SW480 (cell line): ENCODE measurements at regions not wholly inside any gene's neighbourhood (a gene's known extent, or its start where the extent isn't known, plus 50 kb on each side); places are given as distances from the start of the nearest gene placed in this dataset.
"Not testable (repeated sequence)": the region's sequence is repeated elsewhere in the genome, so short reads cannot be mapped to it uniquely, and the experiment has no call there.

ENCODE experiments used
- DNase-seq: peaks from one replicate; pipeline ENCODE4 v3.0.0-alpha.2; 2016; ENCODE audit warnings: low spot score

DNA sequence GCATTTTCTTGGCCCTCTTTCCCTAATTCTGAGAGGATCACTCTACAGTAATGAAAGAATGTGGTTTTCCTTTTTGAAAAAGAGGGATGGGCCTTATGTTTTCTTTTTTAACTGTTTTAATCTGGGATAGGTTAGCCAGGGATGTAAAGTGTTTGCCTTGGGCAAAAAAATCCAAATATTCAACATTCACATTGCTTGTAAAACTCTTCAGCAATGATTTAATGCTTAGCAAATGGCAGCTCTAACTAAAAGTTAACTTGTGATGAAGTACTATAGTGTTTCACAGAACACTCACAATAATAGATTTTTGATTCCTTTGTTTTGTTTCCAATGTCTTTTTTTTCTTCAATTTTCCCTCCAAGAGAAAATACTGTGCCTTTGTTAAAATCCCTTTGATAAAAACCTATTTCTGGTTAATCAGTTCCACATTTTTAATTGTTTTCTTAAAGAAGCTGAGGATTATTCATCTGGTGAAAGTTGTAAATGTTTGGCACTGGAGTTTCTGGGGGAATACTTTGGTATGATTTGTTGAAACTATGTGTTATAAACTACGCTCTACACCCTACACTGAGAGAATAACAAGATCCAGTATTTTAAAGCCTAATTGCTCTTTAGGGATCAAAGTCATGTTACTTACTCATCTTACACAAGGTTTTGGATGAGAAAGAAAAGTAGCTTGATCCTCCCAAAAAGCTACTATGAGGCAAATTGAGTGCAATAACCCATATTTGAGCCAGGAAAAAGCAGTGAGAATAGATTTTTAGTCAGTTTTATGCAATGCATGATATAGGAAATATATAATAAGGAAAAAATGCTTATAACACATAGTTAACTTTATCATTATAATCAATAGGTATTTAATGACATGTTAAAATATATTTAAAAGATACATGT, 335.8 kb downstream of the EPHA7 start:
- DNase-seq = no peak

DNA sequence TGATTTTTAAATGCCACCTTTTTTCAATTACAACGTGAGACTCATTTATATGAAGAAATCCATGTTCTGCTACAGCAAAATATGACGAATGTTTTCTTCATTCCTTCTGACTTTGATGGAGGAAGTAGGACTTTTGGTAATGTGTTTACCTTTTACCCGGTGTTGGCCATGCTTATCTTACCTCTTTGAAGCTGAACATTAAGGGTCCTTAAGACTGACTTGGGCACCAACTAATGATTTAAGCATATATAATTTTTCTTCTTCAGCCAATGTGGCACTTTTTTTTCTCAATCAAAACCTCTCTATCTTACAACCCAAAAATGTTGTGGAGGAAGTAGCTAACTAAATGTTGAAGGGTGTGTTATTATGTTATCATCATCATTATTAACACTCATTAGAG, 337.5 kb downstream of the EPHA7 start:
- no peak for DNase-seq

- DNase-seq = no peak
Measured at GRCh38 chr6:93079061-93079460, 340.3 kb downstream of the EPHA7 start.

DNA sequence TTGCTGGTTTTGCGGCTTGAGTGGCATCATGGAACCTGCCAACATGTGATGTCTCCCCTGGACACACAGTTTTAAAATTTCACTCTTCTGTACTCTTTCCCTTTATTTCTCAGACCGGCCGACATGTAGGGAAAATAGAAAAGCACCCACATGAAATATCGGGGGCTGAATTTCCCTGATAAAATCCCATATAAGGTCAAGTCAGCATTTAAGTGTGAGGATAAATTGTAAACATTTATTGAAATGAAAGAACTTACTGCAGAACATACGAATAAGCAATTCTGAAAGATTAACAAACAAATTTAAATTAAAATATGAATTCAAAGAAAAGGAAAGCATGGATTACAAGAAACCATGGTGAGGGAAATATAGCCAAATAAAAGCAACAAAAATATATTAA, 345.5 kb downstream of the EPHA7 start:
- DNase-seq = no peak

DNA sequence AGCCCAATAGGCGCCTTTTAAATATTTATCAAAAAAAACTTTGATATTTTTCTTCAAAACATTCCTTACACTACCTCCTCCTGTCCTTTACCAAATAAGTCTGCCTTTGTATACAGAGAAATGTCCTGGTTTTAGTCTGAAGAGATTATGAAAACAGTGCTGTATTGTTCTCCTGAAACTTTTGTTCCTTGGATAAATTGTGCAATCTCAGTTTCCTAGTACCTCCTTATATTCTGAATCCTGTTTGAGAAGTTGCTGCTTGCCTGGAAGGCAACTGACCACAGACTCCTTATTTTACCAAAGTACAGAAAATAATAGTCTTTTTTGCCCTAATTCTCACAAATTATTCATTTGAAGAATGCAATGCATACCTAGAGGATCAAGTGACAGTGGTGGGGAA, 349.5 kb downstream of the EPHA7 start:
- DNase-seq = no peak

GRCh38 chr6:93059911-93060310, 359.4 kb downstream of the EPHA7 start:
- no peak for DNase-seq

DNA sequence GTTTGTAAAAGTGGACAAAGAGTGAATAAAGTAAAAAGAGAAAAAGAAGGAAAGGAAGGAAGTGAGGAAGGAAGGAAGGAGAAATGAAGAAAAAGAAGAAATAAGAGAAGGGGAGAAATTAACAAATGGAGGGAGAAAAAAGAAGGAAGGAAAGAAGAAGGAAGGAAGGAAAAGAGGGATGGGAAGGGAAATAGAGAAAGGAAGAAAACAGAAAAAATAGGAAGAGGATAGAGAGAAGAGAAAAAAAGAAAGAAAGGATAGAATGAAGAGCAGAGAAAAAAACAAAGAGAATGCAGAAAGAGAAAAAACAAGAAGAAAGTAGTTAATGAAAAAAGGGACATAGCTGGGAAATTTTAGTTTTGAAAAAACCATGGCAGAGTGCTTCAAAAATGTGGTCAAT, 361.8 kb downstream of the EPHA7 start:
- no peak for DNase-seq

- DNase-seq = no peak
Measured at GRCh38 chr6:93048381-93048780, 371.0 kb downstream of the EPHA7 start.

DNA sequence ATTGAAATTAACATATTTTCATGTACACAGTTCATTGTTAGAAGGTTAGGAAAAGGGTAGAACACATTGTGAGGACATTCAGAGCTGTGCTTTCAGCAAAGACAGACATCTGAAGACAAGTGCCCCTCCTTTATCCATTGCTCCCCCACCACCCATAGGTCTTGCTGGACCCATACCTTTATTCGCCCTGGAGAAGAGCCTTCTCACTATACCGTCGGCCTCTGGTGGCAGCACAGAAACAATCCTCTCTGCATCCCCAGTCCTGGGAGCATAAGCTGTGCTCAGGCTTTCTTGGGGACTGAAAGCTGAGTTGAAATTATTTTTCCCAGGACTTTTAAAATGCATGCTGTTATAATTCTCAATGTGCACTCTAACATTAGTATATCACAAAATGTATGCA, 372.3 kb downstream of the EPHA7 start:
- DNase-seq = no peak

DNA sequence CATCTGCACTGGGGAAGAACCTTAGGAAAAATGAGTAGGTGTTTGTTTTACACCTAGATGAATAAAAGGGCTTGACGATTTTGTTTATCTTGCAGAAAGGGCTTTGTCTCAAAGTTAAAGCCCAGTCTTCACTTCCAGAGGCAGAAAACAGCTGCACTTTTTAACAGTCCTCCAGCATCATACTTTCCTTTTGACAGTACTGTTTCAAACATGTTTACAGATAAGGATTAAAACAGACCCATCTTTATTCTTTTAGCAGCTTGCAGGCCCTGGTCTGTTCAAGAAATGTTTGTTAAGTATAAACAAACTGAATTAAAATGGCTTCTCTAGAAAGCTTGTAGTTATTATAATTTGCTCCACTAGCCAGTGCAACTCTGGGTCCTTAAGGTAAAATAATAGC, 374.2 kb downstream of the EPHA7 start:
- no peak for DNase-seq

DNA sequence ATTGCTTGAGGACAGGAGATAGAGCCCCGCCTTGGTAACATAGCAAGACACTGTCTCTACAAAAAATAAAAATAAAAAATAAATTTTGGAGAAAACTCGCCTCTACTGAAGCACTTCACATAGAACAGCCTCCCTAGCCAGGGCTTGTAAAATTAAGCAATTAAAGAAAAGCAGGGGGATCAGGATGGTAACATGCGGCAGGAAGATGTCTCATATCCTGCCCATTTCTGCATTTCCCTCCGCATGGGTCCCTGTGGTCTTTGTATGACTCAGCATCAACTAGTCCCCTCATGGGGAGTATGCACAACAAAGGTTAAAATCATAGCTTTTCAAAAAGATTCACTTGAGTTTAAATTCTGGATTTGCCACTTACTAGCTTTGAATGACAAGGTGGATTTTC, 379.0 kb downstream of the EPHA7 start:
- DNase-seq = no peak

DNA sequence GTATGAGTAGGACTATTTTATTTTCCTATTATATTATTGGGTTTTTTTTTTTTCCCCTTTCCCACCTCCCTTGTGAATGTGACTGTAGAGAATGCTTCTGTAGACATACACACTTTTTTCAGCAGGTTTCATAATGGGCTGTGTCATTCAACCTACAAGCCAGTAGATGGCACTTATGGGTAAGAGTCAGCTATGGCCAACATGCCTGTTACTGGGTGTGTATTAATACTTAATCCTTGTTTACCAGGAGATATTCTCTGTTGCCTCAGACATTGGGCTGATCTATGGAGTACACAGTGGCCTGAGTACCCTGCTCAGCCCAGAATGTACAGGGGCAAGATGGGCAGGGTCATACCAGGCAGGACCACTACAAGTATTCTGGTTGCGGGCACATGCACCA, 382.5 kb downstream of the EPHA7 start:
- no peak for DNase-seq

GRCh38 chr6:93035756-93036155, 383.6 kb downstream of the EPHA7 start:
- no peak for DNase-seq

- DNase-seq = no peak
Measured at GRCh38 chr6:93021235-93021915, 398.0 kb downstream of the EPHA7 start.

DNA sequence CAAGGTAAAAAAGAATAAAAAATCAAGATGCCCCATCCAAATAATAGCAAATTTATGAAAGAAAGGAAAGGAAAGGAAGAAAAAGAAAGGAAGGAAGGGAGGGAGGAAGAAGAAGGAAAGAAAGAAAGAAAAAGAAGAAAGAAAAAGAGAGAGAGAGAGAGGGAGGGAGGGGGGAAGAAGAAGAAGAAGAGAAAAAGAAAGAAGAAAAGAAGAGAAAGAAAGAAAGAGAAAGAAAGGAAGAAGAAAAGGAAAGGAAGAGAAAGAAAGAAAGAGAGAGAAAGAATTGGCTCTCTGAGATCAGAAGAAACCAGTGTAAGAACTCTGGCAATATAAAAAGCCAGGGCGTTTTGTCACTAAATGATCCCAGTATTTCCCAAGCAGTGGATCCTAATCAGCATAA, 401.7 kb downstream of the EPHA7 start:
- DNase-seq = no peak

GRCh38 chr6:93017213-93017612, 402.1 kb downstream of the EPHA7 start:
- DNase-seq = no peak

GRCh38 chr6:93013054-93013453, 406.3 kb downstream of the EPHA7 start:
- no peak for DNase-seq

DNA sequence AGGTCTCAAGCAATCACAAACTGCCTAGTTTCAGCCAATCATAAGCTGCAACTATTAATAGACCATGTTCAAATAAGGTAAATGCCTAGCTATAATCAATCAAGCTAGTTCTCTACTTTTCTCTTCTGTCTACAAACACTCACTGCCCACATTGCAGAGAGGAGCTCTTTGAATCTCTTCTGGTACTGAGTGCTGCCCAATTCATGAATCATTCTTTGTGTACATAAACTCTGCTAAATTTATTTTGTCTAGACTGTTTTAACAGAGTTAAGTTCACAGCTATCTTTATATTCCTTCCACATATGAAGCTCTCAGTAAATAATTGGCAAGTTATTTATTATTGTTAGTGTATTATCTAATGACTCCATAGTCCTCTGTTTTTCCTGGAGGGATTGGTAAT, 411.0 kb downstream of the EPHA7 start:
- DNase-seq = no peak

GRCh38 chr6:92989656-92990055, 429.7 kb downstream of the EPHA7 start:
- no peak for DNase-seq

DNA sequence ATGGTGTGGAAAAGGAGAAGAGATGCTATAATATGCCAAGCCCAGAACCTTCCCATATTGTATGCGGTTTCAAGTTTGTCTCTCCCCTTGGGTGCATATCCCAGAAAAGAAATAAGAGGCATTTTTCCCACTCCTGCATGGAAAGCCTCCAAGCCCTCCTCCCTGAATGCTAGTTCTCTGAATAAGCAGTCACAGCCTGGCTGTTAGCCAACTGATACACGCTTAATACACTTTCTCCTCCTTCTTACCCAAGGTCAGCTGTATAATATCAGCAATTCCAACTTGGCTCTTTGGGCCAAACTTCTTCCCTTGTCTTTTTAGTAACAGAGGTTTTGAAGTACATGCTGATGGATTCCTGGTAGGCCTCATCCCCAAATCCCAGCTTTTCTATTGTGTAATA, 440.1 kb downstream of the EPHA7 start:
- no peak for DNase-seq

- DNase-seq = no peak
Measured at GRCh38 chr6:92977018-92977417, 442.3 kb downstream of the EPHA7 start.

DNA sequence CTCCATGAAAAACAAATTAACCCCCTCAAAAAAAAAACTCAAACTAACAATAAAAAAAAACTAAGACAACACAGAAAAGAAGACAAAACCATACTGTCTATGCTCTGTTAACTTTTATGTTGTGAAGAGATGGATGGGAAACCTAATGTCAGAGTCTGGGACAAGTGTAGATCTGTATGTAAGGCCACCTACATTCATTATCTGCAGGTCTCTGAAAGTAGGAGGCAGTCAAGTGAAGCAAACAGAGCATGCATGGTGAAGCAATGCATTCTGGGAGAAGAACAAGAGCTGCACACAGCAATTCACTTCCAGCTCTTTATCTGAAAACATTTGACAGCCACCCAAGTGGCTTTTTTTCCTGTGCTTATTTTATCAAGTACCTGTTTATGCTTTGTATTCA, 452.0 kb downstream of the EPHA7 start:
- no peak for DNase-seq

GRCh38 chr6:92962846-92963245, 456.5 kb downstream of the EPHA7 start:
- no peak for DNase-seq

- not testable (repeated sequence) for DNase-seq
Measured at GRCh38 chr6:92952111-92952510, 467.2 kb downstream of the EPHA7 start.
